NB4 (cell line): ENCODE measurements at regions not wholly inside any gene's neighbourhood (a gene's known extent, or its start where the extent isn't known, plus 50 kb on each side); places are given as distances from the start of the nearest gene placed in this dataset.

ENCODE experiments used
- DNase-seq: peaks from one replicate; pipeline ENCODE4 v3.0.0; 2010; ENCODE audit warnings: low read depth
- H3K4me3 ChIP-seq: one replicate; pipeline ENCODE4 v1.5.1; 2011; ENCODE audit warnings: mild to moderate bottlenecking, low read depth, low read length, moderate library complexity
- MYC ChIP-seq: IDR thresholded peaks from 2 replicates; pipeline ENCODE4 v1.6.1; 2011; ENCODE audit warnings: low read depth, low read length
- POLR2A ChIP-seq: IDR thresholded peaks from 2 replicates; pipeline ENCODE4 v1.6.1; 2011; ENCODE audit warnings: mild to moderate bottlenecking; ENCODE audit not compliant: insufficient read length; ENCODE audit errors: extremely low read depth
- TF ChIP-seq, protein P1 (sequence below): IDR thresholded peaks from 2 replicates; pipeline ENCODE4 v1.6.1; 2011; ENCODE audit warnings: low read depth, low read length
- TF ChIP-seq, protein P2 (sequence below): IDR thresholded peaks from one replicate; pipeline ENCODE4 v1.5.1; 2012; ENCODE audit warnings: low read depth, low read length

GRCh38 chr5:115461093-115461492, 83.5 kb downstream of the FEM1C start:
- DNase-seq = no peak
- TF ChIP-seq, protein P1, sequence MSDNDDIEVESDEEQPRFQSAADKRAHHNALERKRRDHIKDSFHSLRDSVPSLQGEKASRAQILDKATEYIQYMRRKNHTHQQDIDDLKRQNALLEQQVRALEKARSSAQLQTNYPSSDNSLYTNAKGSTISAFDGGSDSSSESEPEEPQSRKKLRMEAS = no peak
- TF ChIP-seq, protein P2, sequence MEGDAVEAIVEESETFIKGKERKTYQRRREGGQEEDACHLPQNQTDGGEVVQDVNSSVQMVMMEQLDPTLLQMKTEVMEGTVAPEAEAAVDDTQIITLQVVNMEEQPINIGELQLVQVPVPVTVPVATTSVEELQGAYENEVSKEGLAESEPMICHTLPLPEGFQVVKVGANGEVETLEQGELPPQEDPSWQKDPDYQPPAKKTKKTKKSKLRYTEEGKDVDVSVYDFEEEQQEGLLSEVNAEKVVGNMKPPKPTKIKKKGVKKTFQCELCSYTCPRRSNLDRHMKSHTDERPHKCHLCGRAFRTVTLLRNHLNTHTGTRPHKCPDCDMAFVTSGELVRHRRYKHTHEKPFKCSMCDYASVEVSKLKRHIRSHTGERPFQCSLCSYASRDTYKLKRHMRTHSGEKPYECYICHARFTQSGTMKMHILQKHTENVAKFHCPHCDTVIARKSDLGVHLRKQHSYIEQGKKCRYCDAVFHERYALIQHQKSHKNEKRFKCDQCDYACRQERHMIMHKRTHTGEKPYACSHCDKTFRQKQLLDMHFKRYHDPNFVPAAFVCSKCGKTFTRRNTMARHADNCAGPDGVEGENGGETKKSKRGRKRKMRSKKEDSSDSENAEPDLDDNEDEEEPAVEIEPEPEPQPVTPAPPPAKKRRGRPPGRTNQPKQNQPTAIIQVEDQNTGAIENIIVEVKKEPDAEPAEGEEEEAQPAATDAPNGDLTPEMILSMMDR = no peak
- no peak for TF ChIP-seq POLR2A
- TF ChIP-seq MYC = no peak
- no peak overlapping the region for H3K4me3 ChIP-seq

DNA sequence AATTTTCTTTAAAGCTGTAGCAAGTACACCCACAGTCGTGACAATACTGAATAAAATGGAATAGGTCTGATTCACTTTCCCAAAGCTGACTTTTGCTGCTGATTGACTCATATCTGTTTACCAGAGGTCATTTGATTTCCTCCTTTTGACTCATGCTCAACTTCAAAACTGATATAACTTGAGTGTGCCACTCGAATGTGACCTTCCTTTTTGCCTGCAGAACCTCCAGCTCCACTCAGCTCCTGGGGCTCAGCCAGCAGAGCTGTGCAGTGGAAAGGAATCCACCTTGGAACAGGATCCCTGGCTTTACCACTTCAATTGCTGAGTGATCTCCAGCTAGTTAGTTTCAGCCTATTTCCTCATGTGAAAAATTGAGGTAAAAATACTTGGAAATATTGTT, 84.1 kb downstream of the FEM1C start:
- TF ChIP-seq MYC (no peak), POLR2A (no peak)
- TF ChIP-seq, protein P1 = no peak
- TF ChIP-seq, protein P2 = no peak
- H3K4me3 ChIP-seq = no peak overlapping the region
- DNase-seq = peak; percentile 11

DNA sequence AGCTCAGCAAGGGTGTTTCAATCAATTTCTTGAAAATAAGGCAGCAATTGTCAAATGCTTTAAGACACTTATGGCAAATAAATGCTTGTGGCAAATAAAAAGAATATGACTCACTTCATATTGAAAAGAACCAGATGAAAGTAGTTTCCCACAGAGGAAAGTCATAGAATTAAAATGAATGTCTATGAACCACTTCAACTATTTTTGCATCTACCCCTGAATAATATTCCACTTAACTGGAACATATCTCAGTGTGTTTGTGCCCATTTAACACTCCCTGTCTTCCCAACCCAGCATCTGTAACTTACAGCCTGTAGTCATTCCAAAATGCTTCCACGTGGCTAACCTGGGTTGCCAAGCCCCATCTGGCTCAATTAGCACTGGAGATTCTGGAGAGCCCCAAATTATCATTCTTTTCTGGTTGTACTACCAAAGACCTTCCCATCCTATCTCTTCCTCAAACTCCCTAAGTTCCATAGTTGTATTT, 84.7 kb downstream of the FEM1C start:
- TF ChIP-seq, protein P2 = no peak
- no peak overlapping the region for H3K4me3 ChIP-seq
- no peak for DNase-seq

GRCh38 chr5:115458416-115458815, 86.2 kb downstream of the FEM1C start:
- TF ChIP-seq, protein P2 = no peak
- TF ChIP-seq, protein P1 = no peak
- TF ChIP-seq MYC (no peak), POLR2A (no peak)
- H3K4me3 ChIP-seq = no peak overlapping the region
- no peak for DNase-seq

GRCh38 chr5:115458003-115458409, 86.6 kb downstream of the FEM1C start:
- no peak overlapping the region for H3K4me3 ChIP-seq
- TF ChIP-seq POLR2A (no peak), MYC (no peak)
- TF ChIP-seq, protein P2 = no peak
- TF ChIP-seq, protein P1 = no peak
- DNase-seq = no peak

DNA sequence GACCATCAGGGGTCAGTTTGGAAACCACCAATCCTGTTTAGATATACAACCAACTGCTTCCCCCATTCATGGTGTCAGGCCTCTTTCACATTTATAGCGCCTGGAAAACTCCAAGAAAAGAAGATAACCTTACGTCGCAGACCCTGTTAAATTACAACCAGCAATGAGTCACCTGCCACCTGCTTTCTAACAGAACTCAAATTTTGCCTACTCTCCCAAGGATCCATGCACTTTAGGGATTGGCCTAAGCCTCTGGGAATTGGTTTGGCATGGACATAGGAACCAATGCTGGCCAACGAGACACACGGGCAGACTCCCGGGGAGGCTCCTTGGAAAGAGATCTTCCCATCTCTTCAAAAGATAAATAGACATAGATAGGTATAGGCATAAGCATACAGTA, 87.0 kb downstream of the FEM1C start:
- DNase-seq = no peak
- TF ChIP-seq, protein P2 = no peak
- TF ChIP-seq, protein P1 = no peak
- no peak for TF ChIP-seq POLR2A
- no peak for TF ChIP-seq MYC
- H3K4me3 ChIP-seq = no peak overlapping the region
